ENCODE measurements at regions not wholly inside any gene's neighbourhood (a gene's known extent, or its start where the extent isn't known, plus 50 kb on each side); places are given as distances from the start of the nearest gene placed in this dataset.
"Not testable (repeated sequence)": the region's sequence is repeated elsewhere in the genome, so short reads cannot be mapped to it uniquely, and the experiment has no call there.

DNA sequence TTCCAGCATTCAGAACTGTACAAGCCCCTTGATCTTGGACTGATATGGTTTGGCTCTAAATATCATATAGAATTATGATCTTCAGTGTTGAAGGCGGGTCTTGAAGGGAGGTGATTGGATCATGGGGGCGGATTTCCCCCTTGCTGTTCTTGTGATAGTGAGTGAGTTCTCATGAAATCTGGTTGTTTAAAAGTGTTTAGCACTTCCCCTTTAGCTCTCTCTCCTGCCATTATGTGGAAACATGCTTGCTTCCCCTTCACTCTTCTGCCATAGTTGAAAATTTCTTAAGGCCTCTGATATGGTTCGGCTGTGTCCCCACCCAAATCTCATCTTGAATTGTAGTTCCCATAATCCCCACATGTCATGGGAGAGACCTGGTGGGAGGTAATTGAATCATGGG lies 305.3 kb upstream of the CYRIA start:
- DNase-seq (ENCODE audit: low spot score): not testable (repeated sequence)

DNA sequence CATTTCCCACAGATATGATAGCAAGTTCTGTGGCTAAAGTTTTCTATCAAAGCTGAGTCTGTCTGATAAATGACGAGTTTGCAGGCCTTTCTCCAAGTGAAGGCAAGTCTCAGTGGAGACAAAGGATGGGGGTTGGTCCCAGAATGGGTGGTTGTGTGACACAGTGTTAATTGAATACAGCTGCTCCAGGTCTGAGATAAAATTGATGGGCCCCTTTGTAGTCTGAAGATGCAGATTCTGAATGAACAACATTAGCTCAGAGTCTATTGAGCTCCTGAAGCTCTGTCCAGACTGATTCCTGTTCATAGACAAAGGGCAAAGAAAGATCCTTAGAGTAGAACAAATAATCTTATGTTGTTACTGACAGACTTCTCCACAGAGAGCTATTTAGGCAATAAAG lies 296.9 kb upstream of the CYRIA start:
- no peak for DNase-seq (ENCODE audit: low spot score)

DNA sequence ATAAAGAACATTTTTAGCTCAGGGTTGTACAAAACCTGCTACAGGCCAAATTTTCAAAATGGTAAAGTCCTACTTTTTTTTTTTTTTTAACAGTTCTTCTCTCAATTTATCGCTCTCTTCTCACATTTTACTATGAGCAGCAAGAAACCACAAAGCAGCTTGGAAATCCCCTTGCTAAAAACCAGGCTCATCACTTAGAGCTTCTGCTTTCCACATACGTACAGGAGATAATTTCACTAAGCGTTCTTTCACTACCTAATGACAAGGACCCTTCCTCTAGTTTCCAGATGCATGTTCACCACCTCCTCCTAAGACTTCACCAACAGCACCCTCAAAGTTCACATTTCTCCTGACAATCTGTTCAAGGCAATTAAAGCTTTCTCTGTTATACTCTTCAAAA lies 294.9 kb upstream of the CYRIA start:
- DNase-seq (ENCODE audit: low spot score): no peak

DNA sequence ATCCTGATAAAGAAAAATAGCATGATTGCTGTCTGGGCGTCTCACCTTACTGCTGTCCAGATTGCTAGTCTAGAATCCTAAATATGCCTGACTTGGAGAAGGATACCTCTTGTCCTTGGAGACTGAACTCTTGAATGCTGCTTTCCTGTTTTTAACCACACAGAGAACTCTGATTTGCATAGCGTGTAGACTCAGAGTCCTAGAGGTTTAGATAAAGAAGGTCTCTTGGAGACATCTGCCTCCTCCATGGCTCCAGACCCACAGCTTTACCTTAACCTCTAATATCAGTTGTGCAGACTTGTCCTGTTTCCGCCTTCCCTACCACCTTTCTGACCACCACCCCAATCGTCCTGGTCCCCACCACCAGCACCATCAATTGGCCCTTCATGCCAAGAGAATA lies 292.6 kb upstream of the CYRIA start:
- no peak for DNase-seq (ENCODE audit: low spot score)

DNA sequence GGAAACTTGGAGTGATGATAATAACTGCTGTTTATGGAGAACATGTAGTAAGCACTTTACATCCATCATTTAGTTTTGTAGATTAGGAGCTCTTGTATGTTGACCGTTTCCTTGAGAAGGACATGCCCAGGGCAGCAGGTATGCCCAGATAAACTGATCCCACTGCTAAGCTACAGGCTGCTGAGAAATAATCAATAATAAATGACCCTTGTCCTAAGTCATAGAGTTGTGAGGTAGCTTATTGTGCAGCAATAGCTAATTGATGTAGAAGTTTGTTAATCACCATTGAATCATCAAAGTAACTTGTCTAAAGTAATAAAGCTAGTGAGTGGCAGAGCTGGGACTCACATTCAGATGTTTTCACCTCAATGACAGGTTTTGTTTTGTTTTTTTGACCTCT lies 287.2 kb upstream of the CYRIA start:
- DNase-seq (ENCODE audit: low spot score): no peak

DNA sequence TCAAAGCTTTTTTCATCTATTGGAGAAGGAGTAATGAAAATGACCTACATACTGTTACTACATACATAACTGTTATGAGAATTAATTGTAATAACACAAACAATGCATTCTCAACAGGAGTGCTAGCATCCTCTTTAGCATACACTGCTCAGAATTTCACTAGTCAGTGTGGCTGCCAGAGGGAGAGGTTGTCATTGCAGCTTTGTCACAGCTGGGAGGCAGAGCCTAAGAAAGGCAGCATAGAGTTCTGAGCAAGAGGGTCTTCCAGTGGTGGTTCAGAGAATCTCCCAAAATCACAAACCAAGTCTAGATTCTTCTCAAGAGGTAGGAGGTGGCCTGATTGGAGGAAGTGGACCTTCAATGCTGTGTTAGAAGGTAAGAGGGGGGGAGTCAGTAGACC lies 286.7 kb upstream of the CYRIA start:
- DNase-seq (ENCODE audit: low spot score): no peak

DNA sequence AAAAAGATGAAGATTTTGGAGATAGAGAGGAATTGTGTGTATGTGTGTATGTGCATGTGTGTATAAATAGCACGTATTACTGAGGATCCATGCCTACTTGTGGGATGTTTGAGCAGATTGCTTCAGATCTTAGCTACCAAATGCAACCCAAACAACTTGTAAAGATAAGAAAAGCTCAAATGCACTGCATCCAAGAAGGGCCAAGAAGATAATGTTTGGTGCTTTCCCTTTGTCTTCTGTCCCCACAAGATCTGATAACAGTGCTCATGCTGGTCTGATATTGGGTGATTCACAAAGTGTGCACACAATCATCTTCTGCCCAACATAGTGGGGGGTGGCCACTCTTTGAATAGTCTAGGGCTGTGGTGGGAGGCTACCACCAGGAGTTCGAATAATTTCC lies 284.8 kb upstream of the CYRIA start:
- DNase-seq (ENCODE audit: low spot score): no peak

DNA sequence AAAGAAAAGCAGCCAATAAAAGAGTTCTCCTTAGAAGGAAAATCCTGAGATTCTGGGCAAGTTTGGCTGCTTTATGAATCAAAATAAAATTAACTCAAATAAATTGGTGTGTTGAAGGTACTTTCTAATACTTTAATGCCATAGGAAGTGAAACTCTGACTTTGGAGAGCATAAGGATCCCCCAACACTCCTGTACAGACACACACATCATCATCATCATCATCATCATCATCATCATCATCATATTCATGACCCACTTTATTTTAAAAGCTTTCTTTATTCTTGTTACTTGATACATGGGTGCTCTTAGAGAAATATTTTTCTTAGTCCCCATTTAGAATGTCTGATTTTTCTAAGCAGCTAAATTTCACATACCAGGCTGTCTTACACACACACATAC lies 283.1 kb upstream of the CYRIA start:
- no peak for DNase-seq (ENCODE audit: low spot score)

DNA sequence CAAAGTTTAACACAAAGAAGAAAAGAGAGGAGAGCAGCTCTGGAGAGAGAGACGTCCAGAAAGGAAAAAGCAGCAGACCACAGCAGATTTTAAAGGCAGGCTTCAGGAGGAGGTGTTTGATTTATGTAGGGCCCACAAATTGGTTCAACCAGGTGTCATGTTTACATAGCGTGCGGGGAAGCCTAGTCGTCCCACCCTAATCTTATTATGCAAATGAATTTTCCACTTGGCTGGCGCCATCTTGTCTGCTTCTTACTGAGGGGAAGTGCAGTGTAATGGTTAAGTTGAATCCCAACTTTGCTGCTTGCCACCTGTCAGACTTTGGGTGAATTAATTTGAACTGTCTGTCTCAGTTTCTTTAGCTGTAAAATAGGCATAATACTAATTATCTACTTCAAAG lies 282.4 kb upstream of the CYRIA start:
- DNase-seq (ENCODE audit: low spot score): no peak

DNA sequence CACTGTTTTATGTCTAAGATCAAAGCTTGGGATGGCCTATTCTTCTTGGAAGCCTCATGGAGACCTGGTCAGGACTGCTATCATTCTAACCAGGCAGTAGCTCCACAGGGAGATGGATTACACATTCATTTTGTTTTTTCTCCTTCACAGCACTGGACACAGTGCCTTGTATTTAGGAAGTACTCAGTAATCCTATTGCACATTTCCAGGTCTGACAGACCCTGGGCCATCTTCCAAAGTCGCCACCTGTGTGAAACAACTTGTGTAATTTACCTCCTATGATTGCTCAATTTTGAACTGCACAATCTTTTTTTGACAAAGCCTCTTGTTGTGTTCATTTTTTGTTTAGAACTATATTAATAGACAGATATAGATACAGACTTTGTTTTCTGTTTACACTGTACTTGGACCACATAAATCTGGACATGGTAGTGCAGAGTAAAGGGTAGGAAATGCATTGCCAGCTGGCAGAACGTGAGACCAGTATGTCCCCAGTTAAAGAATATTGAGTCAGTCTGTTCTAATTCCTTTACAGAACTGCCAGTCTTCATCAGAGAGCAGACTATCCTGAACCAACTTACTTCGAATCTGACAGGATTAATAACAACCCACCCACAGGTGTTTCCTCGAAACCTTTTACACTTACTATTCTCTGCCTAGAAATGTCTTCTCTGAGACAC lies 277.8 kb upstream of the CYRIA start:
- DNase-seq (ENCODE audit: low spot score): no peak

DNA sequence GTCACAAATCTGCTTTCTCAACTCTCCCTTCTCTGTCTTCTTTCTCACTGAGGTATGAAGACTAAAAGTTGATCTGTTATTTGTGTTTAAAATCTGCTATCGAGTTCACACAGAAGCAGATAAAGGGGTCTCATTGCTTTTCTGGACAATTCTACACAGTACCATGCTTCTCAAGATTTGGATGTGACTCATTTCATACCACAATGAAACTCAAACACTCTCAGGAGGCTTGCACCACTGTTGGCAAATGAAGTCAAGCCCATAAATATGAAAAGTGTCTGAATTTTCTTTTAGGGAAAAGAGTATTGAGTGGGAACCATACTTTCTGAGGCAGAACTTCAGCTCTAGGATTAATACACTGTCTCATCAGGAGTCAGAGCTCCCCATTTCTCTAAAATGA lies 274.6 kb upstream of the CYRIA start:
- no peak for DNase-seq (ENCODE audit: low spot score)

DNA sequence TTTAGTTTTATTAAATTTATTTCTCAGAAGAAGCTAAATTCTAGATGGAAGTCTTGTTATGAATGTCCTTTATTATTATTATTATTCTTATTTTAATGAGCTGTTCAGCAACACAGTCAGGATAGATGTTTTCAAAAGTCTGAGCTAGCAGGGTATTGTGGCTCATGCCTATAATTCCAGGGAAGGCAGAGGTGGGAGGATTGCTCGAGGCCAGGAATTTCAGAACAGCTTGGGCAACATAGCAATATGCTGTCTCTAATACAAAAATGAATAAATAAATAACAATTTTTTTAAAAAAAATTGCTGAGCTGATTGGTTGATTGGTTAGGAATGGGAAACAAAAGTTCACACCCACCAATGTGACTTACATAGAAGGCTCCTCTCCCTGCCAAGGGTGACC lies 274.1 kb upstream of the CYRIA start:
- no peak for DNase-seq (ENCODE audit: low spot score)

DNA sequence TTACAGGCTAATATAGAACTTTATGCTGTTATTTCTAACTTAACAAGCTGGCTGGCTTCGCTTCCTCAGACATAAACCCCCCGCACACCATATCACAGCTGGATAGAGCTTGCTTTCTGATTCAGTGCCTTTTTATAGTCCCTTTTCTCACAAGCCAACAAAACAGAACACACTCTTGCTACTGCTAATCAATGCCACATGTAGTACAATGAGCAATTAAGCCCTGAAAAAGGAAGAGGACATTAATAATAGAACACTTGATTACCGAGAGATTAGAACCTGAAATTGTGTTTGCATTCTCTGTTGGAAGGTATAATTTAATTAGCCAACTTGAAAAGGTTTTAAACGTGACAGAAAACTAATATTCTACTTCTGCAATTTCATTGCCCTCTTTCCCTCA lies 267.7 kb upstream of the CYRIA start:
- DNase-seq (ENCODE audit: low spot score): no peak

DNA sequence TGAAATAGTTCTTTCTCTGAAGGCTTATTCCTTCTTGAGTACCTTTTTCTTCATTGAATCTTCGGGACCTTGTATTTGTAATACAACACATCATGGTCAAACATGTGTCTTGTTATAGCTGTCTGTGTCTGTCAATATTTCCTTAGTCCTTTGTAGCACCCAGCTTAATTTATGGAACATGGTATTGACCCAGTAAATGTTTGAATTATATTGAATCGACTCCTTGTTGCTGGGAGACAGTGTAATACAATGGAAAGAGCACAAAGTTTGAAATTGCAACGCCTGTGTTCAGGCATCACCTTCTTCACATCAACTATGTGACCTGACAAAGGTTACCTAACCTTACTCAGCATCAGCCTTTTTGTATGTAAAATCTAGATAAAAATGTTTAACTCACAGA lies 267.2 kb upstream of the CYRIA start:
- no peak for DNase-seq (ENCODE audit: low spot score)

DNA sequence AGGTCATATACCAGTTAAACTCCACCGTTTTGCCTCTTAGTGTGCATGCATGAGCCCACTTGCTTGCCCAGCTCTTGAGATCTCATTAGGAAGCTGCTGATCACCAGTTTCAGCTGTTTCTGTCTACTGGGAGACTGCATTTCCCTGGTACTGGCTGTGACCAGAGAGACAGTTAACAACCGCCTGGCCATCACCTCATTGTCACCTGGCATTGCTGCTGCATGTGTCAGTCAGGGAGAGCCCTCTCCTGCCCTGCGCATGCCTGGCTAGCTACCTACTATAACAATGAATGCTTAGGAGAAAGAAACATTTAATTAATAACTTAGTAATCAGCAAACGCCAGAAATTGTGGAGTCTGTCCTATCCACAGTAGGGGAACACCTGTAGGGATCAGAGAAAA lies 265.8 kb upstream of the CYRIA start:
- DNase-seq (ENCODE audit: low spot score): no peak

DNA sequence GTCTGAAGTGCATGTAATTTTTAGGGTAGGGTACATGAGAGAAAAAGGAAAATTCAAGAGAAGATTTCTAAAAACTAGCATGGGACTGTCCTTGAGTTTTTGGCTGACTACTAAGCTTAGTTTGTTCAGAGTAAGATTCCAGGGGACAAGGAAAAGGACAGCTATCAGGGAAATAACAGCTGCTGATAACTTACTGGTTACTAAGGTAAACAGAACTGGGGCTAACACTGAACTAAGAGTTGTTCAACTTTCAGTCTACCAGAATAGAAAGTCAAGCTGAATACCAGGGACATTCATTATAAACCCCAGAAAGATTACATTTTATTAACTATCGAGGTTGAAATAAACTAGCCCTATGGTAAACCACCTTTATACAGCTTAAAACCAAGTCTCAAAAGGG lies 261.8 kb upstream of the CYRIA start:
- DNase-seq (ENCODE audit: low spot score): no peak

DNA sequence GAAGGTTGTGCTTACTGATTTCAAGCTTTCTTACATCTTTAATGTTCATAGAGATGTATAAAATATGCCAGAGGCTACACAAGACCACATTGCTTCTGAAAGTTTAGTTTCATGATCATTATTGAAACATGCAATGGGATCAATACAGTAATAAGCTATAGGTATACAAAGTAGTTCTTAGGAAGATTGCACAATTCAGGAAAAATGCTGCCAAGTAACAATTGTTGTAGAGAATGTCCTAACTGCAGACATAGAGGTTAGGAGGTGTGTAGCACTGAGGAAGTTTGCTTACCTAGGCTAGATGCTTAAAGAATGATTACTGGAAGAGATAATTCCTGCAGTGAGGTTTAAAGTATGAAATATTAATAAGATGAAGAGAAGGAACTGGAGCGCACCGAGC lies 259.5 kb upstream of the CYRIA start:
- DNase-seq (ENCODE audit: low spot score): no peak

DNA sequence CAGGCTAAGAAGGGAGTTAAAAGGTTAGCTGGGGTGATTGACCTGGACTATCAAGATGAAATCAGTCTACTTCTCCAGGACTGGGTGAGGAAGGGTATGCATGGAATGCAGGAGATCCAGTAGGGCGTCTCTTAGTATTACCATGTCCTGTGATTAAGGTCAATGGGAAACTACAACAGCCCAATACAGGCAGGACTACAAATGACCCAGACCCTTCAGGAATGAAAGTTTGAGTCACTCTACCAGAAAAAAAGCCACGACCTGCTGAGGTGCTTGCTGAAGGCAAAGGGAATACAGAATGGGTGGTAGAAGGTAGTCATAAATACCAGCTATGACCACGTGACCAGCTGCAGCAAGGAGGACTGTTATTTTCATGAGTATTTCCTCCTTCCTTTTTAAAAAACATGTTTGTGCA lies 249.7 kb upstream of the CYRIA start:
- DNase-seq (ENCODE audit: low spot score): not testable (repeated sequence)

DNA sequence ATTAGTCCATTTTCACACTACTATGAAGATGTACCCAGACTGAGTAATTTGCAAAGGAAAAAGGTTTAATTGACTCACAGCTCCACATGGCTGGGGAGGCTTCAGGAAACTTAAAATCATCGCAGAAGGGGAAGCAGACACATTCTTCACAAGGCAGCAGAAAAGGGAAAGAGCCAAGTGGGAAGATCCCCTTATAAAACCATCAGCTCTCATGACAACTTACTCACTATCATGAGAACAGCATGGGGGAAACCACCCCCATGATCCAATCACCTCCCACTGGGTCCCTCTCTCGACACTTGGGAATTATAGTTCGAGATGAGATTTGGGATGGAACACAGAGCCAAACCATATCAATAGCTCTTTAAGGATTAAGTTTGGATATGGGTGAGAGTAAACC lies 246.1 kb upstream of the CYRIA start:
- no peak for DNase-seq (ENCODE audit: low spot score)

DNA sequence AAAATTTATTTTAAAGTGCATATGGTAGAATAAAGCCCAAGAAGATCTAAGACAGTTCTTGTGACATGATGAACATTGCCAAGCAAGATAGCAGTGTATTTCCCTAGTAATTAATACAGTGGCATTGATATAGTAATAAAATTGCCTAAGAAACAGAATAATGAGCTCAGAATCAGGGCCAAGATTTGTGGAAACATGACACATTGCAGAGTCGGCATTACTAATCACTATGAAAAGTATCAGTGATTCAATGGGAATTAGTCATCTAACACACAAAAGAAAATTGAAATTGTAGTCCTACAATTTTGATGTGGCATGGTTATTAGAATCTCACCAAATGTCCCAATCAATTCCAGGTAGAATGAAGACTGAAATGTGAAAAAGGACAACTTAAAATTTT lies 243.0 kb upstream of the CYRIA start:
- DNase-seq (ENCODE audit: low spot score): no peak

DNA sequence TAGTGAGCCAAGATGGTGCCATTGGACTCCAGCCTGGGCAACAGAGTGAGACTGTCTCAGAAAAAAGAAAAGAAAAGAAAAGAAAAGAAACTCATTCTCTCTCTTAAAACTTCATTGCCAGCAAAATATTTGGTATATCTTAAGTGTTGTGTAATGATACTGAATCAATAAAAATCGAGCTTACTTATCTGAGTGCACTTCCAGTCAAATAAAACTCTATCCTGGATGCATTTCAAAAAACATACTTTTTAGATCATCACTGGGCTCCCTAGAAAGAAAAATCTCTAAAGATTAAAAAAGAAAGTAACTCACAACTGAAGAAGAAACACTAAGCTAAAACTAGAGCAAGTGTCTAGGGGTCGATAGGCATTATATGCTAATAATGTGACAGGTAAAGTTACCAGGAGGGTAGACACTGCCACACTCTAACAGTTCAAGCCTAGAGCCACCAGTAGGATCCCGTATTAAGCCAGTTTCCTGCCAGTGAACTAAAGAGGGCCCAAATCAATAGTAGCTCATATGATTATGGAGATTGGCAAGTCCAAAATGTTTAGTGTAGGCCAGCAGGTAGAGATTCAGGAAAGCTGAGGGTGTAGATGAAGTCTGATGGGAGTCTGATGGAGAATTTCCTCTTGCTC lies 242.1 kb upstream of the CYRIA start:
- DNase-seq (ENCODE audit: low spot score): no peak

DNA sequence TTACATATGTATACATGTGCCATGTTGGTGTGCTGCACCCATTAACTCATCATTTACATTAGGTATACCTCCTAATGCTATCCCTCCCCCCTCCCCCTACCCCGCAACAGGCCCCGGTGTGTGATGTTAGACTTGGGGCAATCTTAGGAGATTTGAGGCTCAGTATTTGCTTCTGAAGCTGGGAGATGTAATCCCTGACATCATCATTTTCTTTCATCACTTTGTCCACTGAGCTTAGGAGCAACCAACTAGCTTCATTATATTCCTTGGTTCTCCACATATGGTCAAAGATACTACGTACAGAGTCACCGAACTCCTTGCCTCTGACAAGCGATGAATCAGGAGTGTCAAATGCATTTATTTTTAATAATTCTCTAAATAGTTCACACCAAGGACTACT lies 239.7 kb upstream of the CYRIA start:
- not testable (repeated sequence) for DNase-seq (ENCODE audit: low spot score)

DNA sequence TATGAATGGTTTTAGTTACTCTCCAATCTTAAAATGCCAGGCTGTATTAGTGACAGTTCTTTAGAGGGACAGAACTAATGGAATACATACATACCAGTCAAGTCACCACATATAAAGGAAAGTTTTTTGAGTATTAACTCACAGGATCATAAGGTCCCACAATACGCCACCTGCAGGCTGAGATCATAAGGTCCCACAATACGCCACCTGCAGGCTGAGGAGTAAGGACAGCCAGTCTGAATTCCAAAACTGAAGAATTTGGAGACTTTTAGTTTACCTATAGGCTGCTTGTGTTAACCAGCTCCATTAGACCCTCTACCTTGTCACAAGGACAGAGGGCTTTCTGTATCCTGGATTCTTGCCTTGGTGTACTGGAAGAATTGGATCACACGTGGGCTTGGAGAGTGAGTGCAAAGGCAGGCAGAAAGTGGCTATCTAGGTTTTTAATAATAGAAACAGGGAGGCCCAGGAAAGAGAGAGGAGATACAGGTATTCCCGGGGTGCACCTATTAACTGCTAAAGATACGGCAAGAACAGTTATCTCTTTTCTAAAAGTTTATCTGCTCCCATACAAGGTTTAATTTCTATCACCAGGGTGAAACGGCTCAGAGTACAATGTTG lies 234.9 kb upstream of the CYRIA start:
- no peak for DNase-seq (ENCODE audit: low spot score)

DNA sequence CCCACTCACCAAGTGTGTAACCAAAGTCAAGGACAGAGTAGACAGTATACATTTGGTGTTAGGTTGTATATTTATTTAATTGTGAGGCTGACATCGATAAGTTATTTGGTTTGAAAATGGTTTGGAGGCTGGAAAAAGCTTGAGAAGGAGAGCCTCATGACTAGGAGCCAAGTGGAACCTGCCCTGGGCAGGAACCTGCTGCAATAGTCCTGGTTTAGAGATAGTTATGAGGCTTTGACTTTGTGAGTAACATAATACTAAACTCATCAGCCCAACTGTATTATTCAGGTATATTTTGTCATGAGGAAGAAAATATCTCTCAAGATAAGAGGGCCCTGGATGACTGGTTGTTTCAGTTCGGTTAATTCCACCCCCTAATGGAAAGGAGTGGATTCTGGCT lies 234.3 kb upstream of the CYRIA start:
- DNase-seq (ENCODE audit: low spot score): no peak
